Esophagus mucosa (tissue), 1 donor: ENCODE measurements at regions not wholly inside any gene's neighbourhood (a gene's known extent, or its start where the extent isn't known, plus 50 kb on each side); places are given as distances from the start of the nearest gene placed in this dataset.
A peak's percentile ranks its signal among the peaks of the same experiment; 100 is the strongest.

Experiments
- ATAC-seq: fragments of 200-7000 bp; cut with Tn5 transposase; one replicate; pipeline ENCODE4 v1.9.1; 2020
- donor health status: DM: yes; HTN: yes; CAD: no.

- no peak for ATAC-seq
These were observed 54.1 kb upstream of the FOXQ1 start for GRCh38 chr6:1257778-1258177.

- no peak for ATAC-seq
These were observed 55.4 kb upstream of the FOXQ1 start for GRCh38 chr6:1256435-1257008.

DNA sequence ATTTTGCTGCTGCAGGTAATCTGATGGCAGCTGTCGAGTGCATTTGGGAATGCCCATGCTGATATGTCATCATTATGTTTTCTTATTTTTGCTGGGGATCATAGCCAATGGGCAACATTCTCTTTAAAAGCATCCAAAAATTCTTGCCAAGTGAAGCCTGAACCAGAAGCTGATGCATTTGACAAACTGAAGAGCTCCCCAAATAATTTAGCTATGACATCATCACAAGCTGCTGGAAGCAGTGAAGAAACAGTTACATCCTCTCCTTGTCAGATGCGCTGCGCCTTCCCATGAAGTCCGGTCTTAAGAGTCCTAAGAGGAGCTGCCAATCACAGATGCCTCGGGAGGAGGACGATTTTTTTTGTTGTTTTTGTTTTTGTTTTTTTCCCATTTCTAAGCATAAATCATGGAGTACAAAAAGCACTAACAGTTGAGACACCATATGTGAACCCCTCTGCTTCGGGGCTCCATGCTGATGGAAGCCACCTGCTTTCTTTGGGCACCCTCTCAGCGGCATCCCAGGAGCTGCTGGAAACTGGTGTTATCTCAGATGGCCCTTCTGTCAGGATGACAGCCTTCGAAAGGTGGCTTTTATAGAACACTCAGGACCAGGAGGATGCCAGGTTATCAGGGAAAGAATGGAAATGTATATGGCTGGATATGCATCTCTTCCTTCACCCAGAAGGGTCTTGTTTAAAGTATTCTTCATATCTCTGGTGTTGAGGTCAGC lies 56.1 kb upstream of the FOXQ1 start:
- ATAC-seq, result no peak

DNA sequence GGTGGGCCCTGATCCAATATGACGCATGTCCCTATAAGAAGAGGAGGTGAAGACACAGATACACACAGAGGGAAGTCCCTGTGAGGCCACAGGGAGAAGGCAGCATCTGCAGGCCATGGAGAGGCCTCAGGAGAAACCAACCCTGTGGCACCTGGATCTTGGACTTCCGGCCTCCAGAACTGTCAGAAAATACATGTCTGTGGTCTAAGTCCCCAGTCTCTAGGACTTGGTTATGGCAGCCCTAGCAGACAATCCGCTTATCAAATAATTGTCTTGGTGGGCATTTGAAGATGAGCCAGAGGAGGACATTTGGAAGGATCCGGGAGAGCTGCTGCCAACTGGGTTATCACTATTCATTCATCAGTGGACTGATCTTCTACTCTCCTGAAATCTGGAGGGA lies 57.6 kb upstream of the FOXQ1 start:
- no peak for ATAC-seq

GRCh38 chr6:1253816-1254215 lies 58.1 kb upstream of the FOXQ1 start:
- ATAC-seq, result no peak

GRCh38 chr6:1251198-1252155 lies 60.4 kb upstream of the FOXQ1 start:
- peak; percentile 30 for ATAC-seq

DNA sequence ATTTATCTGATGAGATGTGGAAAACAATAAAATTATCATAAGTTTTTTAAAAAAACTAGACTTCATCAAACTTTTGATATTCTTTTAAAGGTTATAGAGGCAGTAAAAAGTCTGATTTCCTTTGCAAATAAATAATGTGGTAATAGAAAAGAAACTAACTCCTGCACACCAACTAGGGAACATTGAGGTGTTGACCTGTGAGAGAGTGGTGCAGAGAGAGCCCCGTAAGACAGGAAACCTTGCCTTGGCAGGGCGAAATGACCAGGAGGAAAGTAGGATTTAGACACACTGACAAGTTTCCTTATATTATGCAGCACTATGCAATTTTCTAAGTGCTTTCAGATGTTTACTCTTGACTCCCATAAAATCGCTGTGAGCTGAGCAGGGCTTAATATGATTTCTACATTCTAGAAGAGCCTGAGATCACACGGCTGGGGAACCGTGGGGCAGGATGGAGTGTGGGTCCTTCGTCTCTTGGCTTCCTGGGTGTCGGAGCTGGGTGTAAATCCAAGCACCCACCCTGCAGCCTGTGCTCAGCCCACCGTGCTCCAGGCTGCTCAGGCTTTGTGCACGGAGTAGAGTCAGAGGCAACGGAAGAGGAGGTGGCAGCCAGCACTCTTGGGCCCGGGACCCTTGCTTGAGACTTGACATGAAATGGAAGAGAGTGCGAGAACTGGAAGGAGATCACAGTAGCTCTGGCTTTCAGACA lies 61.3 kb upstream of the FOXQ1 start:
- no peak for ATAC-seq

GRCh38 chr6:1247894-1248293 lies 64.0 kb upstream of the FOXQ1 start:
- ATAC-seq, result no peak

GRCh38 chr6:1247056-1247455 lies 64.8 kb upstream of the FOXQ1 start:
- ATAC-seq, result peak; percentile 79

DNA sequence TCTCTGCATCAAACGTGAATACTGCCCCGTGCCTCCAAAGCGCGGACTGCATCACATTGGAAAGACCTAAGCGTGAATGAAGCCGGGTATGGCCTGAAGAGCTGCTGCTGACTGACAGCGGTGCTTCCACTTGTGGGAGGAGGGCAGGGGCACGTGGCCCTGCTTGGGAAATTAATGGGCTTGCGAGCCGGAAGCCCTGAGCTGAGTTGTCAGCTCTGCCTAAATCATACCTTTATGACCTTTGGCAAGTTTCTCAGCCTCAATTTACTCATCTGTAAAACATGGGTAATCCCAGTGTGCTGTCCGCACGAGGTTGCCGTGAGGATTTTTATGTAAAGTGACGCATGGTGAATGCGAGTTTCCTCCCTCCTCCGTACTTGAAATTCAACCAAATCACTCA lies 67.0 kb upstream of the FOXQ1 start:
- ATAC-seq, result no peak

GRCh38 chr6:1244278-1244677 lies 67.6 kb upstream of the FOXQ1 start:
- no peak for ATAC-seq

- no peak for ATAC-seq
These were observed 69.5 kb upstream of the FOXQ1 start for GRCh38 chr6:1242446-1242845.

DNA sequence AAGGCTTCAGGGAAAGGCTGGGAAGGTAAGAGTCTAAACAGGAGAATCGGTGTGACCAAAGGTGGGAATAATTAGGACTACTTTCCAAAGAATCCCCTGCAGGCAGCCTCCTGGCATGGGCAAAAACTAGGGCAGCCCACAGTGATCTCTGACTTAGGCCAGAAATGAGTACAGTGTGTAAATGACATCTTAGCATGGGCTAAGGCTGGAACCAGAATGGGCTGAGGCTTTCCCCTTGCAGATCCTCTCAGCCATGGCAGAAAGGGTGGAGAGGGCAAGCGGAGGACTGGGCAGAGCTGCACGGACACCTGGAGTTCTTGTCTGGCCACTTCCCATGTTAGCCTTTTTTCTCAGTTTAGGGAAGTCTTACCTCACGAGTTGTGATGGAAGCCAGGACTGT lies 69.9 kb upstream of the FOXQ1 start:
- ATAC-seq, result no peak

DNA sequence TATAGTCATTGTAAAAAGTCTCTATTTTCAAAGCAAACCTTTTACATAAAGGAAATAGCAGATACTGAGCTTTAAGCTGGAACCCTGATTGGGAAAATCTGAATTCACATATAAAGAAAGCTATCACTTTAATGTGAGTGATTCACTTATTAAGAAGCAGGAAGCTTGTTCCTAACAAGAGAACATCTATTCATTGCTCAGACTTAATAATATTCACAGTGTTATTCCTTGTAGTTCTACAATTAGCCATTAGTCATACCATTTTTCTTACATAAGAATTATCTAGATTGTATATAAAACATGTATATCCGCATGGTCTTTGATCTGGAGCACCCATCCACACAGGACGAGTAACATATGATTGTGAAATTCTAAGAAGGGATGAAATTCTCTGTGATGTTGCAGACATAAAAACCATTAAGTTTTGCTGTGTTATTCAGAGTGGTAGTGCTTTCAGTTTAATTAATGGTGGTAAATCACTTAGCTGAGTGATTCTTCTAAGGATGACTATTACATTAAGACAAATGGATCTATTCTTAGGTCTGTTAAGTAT lies 71.1 kb upstream of the FOXQ1 start:
- ATAC-seq, result peak; percentile 78

GRCh38 chr6:1239805-1240204 lies 72.1 kb upstream of the FOXQ1 start:
- no peak for ATAC-seq

GRCh38 chr6:1238040-1238439 lies 73.9 kb upstream of the FOXQ1 start:
- no peak for ATAC-seq

DNA sequence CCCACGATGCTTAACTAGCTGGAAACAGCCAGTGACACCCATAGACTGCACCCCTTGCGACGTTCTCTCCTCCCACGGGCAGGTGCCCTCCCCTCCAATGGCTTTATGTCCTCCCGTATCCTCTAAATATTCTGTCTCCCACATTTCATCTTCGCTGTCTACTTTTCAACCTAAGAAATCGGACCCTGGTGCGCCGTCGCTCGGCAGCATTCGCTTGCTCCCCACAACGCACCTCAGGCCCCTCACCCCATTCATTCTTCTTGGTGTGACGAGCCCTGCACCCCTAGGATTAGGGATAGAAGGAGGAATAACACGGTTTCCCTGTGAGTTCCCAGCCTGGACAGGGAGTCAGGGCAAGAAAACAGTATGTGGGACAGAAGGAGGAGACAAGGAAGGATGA lies 74.3 kb upstream of the FOXQ1 start:
- no peak for ATAC-seq

DNA sequence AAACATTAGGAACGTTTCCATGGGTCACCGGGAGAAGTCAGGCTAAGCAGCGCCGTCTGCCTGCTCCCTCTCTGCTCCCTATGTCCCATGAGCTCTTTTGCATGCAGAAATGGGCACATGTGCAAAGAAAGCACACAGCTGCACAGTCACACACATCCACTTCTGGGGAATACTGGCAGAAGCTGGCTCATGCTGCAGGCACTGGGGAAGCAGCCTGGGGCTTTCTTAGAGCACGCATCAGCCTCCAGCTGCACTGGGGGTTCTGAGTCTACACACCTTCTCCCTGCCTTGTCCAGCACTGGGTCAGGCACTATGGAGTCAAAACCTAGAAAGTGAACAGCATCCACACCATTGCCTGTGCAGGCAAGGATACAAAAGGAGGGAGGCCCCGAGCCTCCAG lies 76.1 kb upstream of the FOXQ1 start:
- ATAC-seq, result no peak

- ATAC-seq, result no peak
These were observed 78.0 kb upstream of the FOXQ1 start for GRCh38 chr6:1233924-1234323.

DNA sequence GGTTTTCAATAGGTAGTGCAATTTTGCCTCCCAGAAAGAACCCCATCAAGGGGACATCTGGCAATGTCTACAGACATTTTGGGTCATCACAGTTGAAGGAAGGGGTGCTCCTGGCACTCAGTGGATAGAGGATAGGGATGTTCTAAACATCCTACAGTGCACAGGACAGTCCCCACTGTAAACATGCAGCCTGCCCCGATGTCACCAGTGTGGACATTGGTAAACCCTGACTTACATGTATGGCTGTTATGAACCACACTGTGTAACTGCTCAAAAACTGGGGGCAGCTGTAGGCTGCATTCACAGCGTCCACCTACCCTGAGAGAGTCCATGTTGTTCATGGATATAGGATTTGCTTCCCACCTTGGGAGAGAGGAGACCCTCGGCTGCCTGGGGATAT lies 79.3 kb upstream of the FOXQ1 start:
- peak; percentile 22 for ATAC-seq

GRCh38 chr6:1231941-1232340 lies 80.0 kb upstream of the FOXQ1 start:
- peak; percentile 94 for ATAC-seq
